ENCODE measurements at regions not wholly inside any gene's neighbourhood (a gene's known extent, or its start where the extent isn't known, plus 50 kb on each side); places are given as distances from the start of the nearest gene placed in this dataset.

DNA sequence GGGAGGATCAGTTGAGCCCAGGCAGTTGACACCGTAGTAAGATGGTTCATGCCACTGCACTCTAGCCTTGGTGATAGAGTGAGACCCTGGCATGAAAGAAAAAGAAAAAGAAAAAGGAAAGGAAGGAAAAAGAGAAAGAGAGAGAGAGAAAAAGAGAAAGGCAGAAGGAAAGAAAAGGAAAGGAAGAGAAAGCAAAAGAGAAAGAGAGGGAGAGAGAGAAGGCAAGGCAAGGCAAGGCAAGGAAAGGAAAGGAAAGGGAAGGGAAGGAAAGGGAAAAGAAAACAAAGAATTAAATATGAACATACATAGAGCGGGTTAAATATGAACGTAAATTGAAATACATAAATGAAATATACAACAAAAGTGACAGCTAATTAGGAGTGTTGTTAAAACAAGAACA, 167.5 kb upstream of the SETBP1 start:
- no peak overlapping the region for H2AFZ ChIP-seq (ENCODE audit: low read depth, low read length, poor library complexity, severe bottlenecking)
- H3K9me3 ChIP-seq (ENCODE audit: control insufficient read depth in 1 of 2, insufficient read depth in 1 of 2, low read depth in 1 of 2, low read length in 2 of 2), result peaks cover 15 to 22% of the 10 kb centered on the region in 2 experiments; a peak in 2 of 4 replicates
- H3K79me2 ChIP-seq (ENCODE audit: insufficient read depth, low read length), result no peaks in the 10 kb centered on the region
- H3K27me3 ChIP-seq (ENCODE audit: insufficient read depth, low read length), result no peaks in the 10 kb centered on the region
- H4K20me1 ChIP-seq (ENCODE audit: insufficient read depth), result no peaks in the 10 kb centered on the region
- H3K4me3 ChIP-seq (replicated peaks in 1 of 2; ENCODE audit: low read depth in 1 of 2, low read length in 2 of 2), result no peak overlapping the region
- TF ChIP-seq EZH2phosphoT487 (IDR thresholded peaks at IDR 0.05; ENCODE audit: borderline replicate concordance), result no peak
- TF ChIP-seq EGR1 (IDR thresholded peaks at IDR 0.05; ENCODE audit: low read depth), result no peak
- no peak overlapping the region for H3K9ac ChIP-seq (ENCODE audit: low read length)
- POLR2A ChIA-PET, result no interaction called here
- no TSS peak for BruUV-seq (replicated peaks)
- no peak for DNase-seq (ENCODE audit: low read depth, low spot score)
- no peaks in the 10 kb centered on the region for H3K36me3 ChIP-seq (ENCODE audit: control insufficient read depth in 1 of 2, insufficient read depth in 2 of 2, low read length in 2 of 2)
- intact Hi-C loops (cut with micrococcal nuclease), result no loop called here
- no peaks in the 10 kb centered on the region for H3K4me1 ChIP-seq (ENCODE audit: control insufficient read depth in 1 of 2, insufficient read depth in 2 of 2, low read length in 2 of 2)
- RAD21 ChIA-PET (ENCODE audit: low non-redundant PET in 1 of 2, low total read pairs in 2 of 2, uncharacterized antibody in 2 of 2, unreplicated experiment in 2 of 2), result no interaction called here
- no peak overlapping the region for H3K27ac ChIP-seq (ENCODE audit: low read depth, low read length)
- H3K4me2 ChIP-seq (ENCODE audit: low read length), result no peak overlapping the region
- CTCF ChIA-PET, result no interaction called here
- ATAC-seq, result no peak
- no peaks in the 10 kb centered on the region for H3K9me2 ChIP-seq (ENCODE audit: insufficient read depth)

- no peak overlapping the region for H2AFZ ChIP-seq (ENCODE audit: low read depth, low read length, poor library complexity, severe bottlenecking)
- TF ChIP-seq SP1 (IDR thresholded peaks at IDR 0.05; ENCODE audit: low read depth) (no peak), ZNF274 (IDR thresholded peaks at IDR 0.05; ENCODE audit: low read depth, low read length) (no peak), ZFX (IDR thresholded peaks at IDR 0.05) (no peak), RAD21 (IDR thresholded peaks at IDR 0.05; ENCODE audit: low read depth) (no peak), POLR2AphosphoS5 (IDR thresholded peaks at IDR 0.05; ENCODE audit: low read depth, low read length) (no peak), CEBPB (IDR thresholded peaks at IDR 0.05; ENCODE audit: low read depth) (no peak), JUND (IDR thresholded peaks at IDR 0.05) (no peak), YY1 (IDR thresholded peaks at IDR 0.05; ENCODE audit: extremely low read depth, insufficient replicate concordance, low read depth, low read length) (no peak), ATF3 (IDR thresholded peaks at IDR 0.05) (no peak), SRF (IDR thresholded peaks at IDR 0.05; ENCODE audit: low read depth) (no peak), MAX (IDR thresholded peaks at IDR 0.05) (no peak), ELF1 (IDR thresholded peaks at IDR 0.05; ENCODE audit: borderline replicate concordance, low read depth) (no peak), EGR1 (IDR thresholded peaks at IDR 0.05; ENCODE audit: low read depth) (no peak), EZH2phosphoT487 (IDR thresholded peaks at IDR 0.05; ENCODE audit: borderline replicate concordance) (no peak), TCF7L2 (IDR thresholded peaks at IDR 0.05; ENCODE audit: borderline replicate concordance, extremely low read depth, insufficient read depth, insufficient read length) (no peak)
- TF ChIP-seq, protein P1, sequence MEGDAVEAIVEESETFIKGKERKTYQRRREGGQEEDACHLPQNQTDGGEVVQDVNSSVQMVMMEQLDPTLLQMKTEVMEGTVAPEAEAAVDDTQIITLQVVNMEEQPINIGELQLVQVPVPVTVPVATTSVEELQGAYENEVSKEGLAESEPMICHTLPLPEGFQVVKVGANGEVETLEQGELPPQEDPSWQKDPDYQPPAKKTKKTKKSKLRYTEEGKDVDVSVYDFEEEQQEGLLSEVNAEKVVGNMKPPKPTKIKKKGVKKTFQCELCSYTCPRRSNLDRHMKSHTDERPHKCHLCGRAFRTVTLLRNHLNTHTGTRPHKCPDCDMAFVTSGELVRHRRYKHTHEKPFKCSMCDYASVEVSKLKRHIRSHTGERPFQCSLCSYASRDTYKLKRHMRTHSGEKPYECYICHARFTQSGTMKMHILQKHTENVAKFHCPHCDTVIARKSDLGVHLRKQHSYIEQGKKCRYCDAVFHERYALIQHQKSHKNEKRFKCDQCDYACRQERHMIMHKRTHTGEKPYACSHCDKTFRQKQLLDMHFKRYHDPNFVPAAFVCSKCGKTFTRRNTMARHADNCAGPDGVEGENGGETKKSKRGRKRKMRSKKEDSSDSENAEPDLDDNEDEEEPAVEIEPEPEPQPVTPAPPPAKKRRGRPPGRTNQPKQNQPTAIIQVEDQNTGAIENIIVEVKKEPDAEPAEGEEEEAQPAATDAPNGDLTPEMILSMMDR (IDR thresholded peaks at IDR 0.05 in 2 of 3, conservative IDR thresholded peaks at IDR 0.05 in 1 of 3; ENCODE audit: borderline replicate concordance in 1 of 3, insufficient read depth in 1 of 3, low read depth in 2 of 3, low read length in 2 of 3), result no peak
- TF ChIP-seq, protein P2, sequence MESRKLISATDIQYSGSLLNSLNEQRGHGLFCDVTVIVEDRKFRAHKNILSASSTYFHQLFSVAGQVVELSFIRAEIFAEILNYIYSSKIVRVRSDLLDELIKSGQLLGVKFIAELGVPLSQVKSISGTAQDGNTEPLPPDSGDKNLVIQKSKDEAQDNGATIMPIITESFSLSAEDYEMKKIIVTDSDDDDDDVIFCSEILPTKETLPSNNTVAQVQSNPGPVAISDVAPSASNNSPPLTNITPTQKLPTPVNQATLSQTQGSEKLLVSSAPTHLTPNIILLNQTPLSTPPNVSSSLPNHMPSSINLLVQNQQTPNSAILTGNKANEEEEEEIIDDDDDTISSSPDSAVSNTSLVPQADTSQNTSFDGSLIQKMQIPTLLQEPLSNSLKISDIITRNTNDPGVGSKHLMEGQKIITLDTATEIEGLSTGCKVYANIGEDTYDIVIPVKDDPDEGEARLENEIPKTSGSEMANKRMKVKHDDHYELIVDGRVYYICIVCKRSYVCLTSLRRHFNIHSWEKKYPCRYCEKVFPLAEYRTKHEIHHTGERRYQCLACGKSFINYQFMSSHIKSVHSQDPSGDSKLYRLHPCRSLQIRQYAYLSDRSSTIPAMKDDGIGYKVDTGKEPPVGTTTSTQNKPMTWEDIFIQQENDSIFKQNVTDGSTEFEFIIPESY (IDR thresholded peaks at IDR 0.05; ENCODE audit: extremely low read depth, insufficient replicate concordance, low read length), result no peak
- DNase-seq (ENCODE audit: low read depth, low spot score) (no peak), ATAC-seq (no peak)
- H3K4me1 ChIP-seq (ENCODE audit: control insufficient read depth in 1 of 2, insufficient read depth in 2 of 2, low read length in 2 of 2), result no peaks in the 10 kb centered on the region
- H3K36me3 ChIP-seq (ENCODE audit: control insufficient read depth in 1 of 2, insufficient read depth in 2 of 2, low read length in 2 of 2), result no peaks in the 10 kb centered on the region
- ChIA-PET CTCF (no interaction called here), POLR2A (no interaction called here), RAD21 (ENCODE audit: low non-redundant PET in 1 of 2, low total read pairs in 2 of 2, uncharacterized antibody in 2 of 2, unreplicated experiment in 2 of 2) (no interaction called here)
- no peak overlapping the region for H3K4me2 ChIP-seq (ENCODE audit: low read length)
- no TSS peak for BruUV-seq (replicated peaks)
- intact Hi-C loops (cut with micrococcal nuclease), result no loop called here
- no peak overlapping the region for H3K9ac ChIP-seq (ENCODE audit: low read length)
- peaks cover 15 to 29% of the 10 kb centered on the region in 2 experiments; a peak in 2 of 4 replicates for H3K9me3 ChIP-seq (ENCODE audit: control insufficient read depth in 1 of 2, insufficient read depth in 1 of 2, low read depth in 1 of 2, low read length in 2 of 2)
- H3K27ac ChIP-seq (ENCODE audit: low read depth, low read length), result no peak overlapping the region
- no peaks in the 10 kb centered on the region for H3K27me3 ChIP-seq (ENCODE audit: insufficient read depth, low read length)
- no peak overlapping the region for H3K4me3 ChIP-seq (replicated peaks in 1 of 2; ENCODE audit: low read depth in 1 of 2, low read length in 2 of 2)
- H3K9me2 ChIP-seq (ENCODE audit: insufficient read depth), result no peaks in the 10 kb centered on the region
- H4K20me1 ChIP-seq (ENCODE audit: insufficient read depth), result no peaks in the 10 kb centered on the region
- H3K79me2 ChIP-seq (ENCODE audit: insufficient read depth, low read length), result no peaks in the 10 kb centered on the region
Observed at GRCh38 chr18:44514106-44514505, 166.6 kb upstream of the SETBP1 start.

Measured in HCT116 (cell line).